ENCODE measurements at regions not wholly inside any gene's neighbourhood (a gene's known extent, or its start where the extent isn't known, plus 50 kb on each side); places are given as distances from the start of the nearest gene placed in this dataset.
A peak's percentile ranks its signal among the peaks of the same experiment; 100 is the strongest.

GRCh38 chr5:168015506-168015905 lies 275.9 kb upstream of the WWC1 start:
- peak; percentile 42 for DNase-seq (ENCODE audit: low read depth)
- TF ChIP-seq CTCF (IDR thresholded peaks at IDR 0.05; ENCODE audit: insufficient read depth, low read depth, low read length, missing control alignments) = no peak
- H3K4me3 ChIP-seq (ENCODE audit: low read length) = no peak overlapping the region

- TF ChIP-seq CTCF (IDR thresholded peaks at IDR 0.05; ENCODE audit: insufficient read depth, low read depth, low read length, missing control alignments) = no peak
- no peak for DNase-seq (ENCODE audit: low read depth)
- no peak overlapping the region for H3K4me3 ChIP-seq (ENCODE audit: low read length)
These were observed 274.1 kb upstream of the WWC1 start for GRCh38 chr5:168017313-168017712.

GRCh38 chr5:168019143-168019542 lies 272.3 kb upstream of the WWC1 start:
- H3K4me3 ChIP-seq (ENCODE audit: low read length) = no peak overlapping the region
- DNase-seq (ENCODE audit: low read depth) = no peak
- TF ChIP-seq CTCF (IDR thresholded peaks at IDR 0.05; ENCODE audit: insufficient read depth, low read depth, low read length, missing control alignments) = no peak

- peak; percentile 33 for DNase-seq (ENCODE audit: low read depth)
- no peak overlapping the region for H3K4me3 ChIP-seq (ENCODE audit: low read length)
- peak; percentile 50 for TF ChIP-seq CTCF (IDR thresholded peaks at IDR 0.05; ENCODE audit: insufficient read depth, low read depth, low read length, missing control alignments)
These were observed 270.7 kb upstream of the WWC1 start for GRCh38 chr5:168020542-168021294.

- H3K4me3 ChIP-seq (ENCODE audit: low read length) = no peak overlapping the region
- no peak for DNase-seq (ENCODE audit: low read depth)
- TF ChIP-seq CTCF (IDR thresholded peaks at IDR 0.05; ENCODE audit: insufficient read depth, low read depth, low read length, missing control alignments) = no peak
These were observed 268.8 kb upstream of the WWC1 start for GRCh38 chr5:168022446-168023169.

GRCh38 chr5:168023191-168023590 lies 268.3 kb upstream of the WWC1 start:
- no peak overlapping the region for H3K4me3 ChIP-seq (ENCODE audit: low read length)
- DNase-seq (ENCODE audit: low read depth) = no peak
- no peak for TF ChIP-seq CTCF (IDR thresholded peaks at IDR 0.05; ENCODE audit: insufficient read depth, low read depth, low read length, missing control alignments)
